ENCODE measurements at regions not wholly inside any gene's neighbourhood (a gene's known extent, or its start where the extent isn't known, plus 50 kb on each side); places are given as distances from the start of the nearest gene placed in this dataset.
"Not testable (repeated sequence)": the region's sequence is repeated elsewhere in the genome, so short reads cannot be mapped to it uniquely, and the experiment has no call there.

GRCh38 chr7:156504687-156505545 lies 135.7 kb upstream of the RNF32 start:
- Mint-ChIP-seq H3K27me3 (ENCODE audit: low read depth) (peaks cover 3% of the 10 kb centered on the region), H3K27ac (ENCODE audit: unreplicated experiment) (no peak overlapping the region), H3K4me1 (peaks cover 10% of the 10 kb centered on the region), H3K36me3 (ENCODE audit: low read depth) (peaks cover 2% of the 10 kb centered on the region), H3K4me3 (no peak overlapping the region), H3K9me3 (peaks cover 4% of the 10 kb centered on the region)
- no peak for DNase-seq (ENCODE audit: low read depth, low spot score)
- TF ChIP-seq CTCF (conservative IDR thresholded peaks at IDR 0.05): no peak

GRCh38 chr7:156504006-156504405 lies 136.6 kb upstream of the RNF32 start:
- Mint-ChIP-seq H3K9me3 (no peaks in the 10 kb centered on the region), H3K4me3 (no peak overlapping the region), H3K36me3 (ENCODE audit: low read depth) (peaks cover 2% of the 10 kb centered on the region), H3K27ac (ENCODE audit: unreplicated experiment) (no peak overlapping the region), H3K4me1 (peaks cover 10% of the 10 kb centered on the region), H3K27me3 (ENCODE audit: low read depth) (no peaks in the 10 kb centered on the region)
- DNase-seq (ENCODE audit: low read depth, low spot score): no peak
- no peak for TF ChIP-seq CTCF (conservative IDR thresholded peaks at IDR 0.05)

- H3K36me3 Mint-ChIP-seq (ENCODE audit: low read depth): peaks cover 1% of the 10 kb centered on the region
- no peak overlapping the region for H3K4me3 Mint-ChIP-seq
- DNase-seq (ENCODE audit: low read depth, low spot score): no peak
- no peak overlapping the region for H3K27ac Mint-ChIP-seq (ENCODE audit: unreplicated experiment)
- TF ChIP-seq CTCF (conservative IDR thresholded peaks at IDR 0.05): peak; percentile 17
- no peaks in the 10 kb centered on the region for H3K27me3 Mint-ChIP-seq (ENCODE audit: low read depth)
- peaks cover 10% of the 10 kb centered on the region for H3K4me1 Mint-ChIP-seq
- no peaks in the 10 kb centered on the region for H3K9me3 Mint-ChIP-seq
These were observed 137.4 kb upstream of the RNF32 start for GRCh38 chr7:156503196-156503595.

GRCh38 chr7:156501815-156502214 lies 138.8 kb upstream of the RNF32 start:
- peaks cover 10% of the 10 kb centered on the region for H3K4me1 Mint-ChIP-seq
- H3K27ac Mint-ChIP-seq (ENCODE audit: unreplicated experiment); H3K4me3 Mint-ChIP-seq; H3K9me3 Mint-ChIP-seq; H3K36me3 Mint-ChIP-seq (ENCODE audit: low read depth); DNase-seq (ENCODE audit: low read depth, low spot score); H3K27me3 Mint-ChIP-seq (ENCODE audit: low read depth): not testable (repeated sequence)

- Mint-ChIP-seq H3K4me3 (no peak overlapping the region), H3K36me3 (ENCODE audit: low read depth) (no peaks in the 10 kb centered on the region), H3K4me1 (no peaks in the 10 kb centered on the region), H3K27ac (ENCODE audit: unreplicated experiment) (no peak overlapping the region), H3K27me3 (ENCODE audit: low read depth) (no peaks in the 10 kb centered on the region), H3K9me3 (no peaks in the 10 kb centered on the region)
- no peak for DNase-seq (ENCODE audit: low read depth, low spot score)
- TF ChIP-seq CTCF (conservative IDR thresholded peaks at IDR 0.05): no peak
These were observed 141.2 kb upstream of the RNF32 start for GRCh38 chr7:156499247-156499881.
